RWPE2 (cell line): ENCODE measurements at regions not wholly inside any gene's neighbourhood (a gene's known extent, or its start where the extent isn't known, plus 50 kb on each side); places are given as distances from the start of the nearest gene placed in this dataset.
A peak's percentile ranks its signal among the peaks of the same experiment; 100 is the strongest.

ENCODE experiments used
- ATAC-seq: fragments of 200-7000 bp; cut with Tn5 transposase; 3 replicates; pipeline ENCODE4 v1.9.1; 2021; ENCODE audit warnings: low read depth
- DNase-seq: peaks from one replicate; pipeline ENCODE4 v3.0.0-alpha.2; 2020; ENCODE audit warnings: low spot score
- H3K27ac ChIP-seq: fragments of 450-650 bp; 2 replicates; pipeline ENCODE4 v1.5.1; 2017; ENCODE audit warnings: mild to moderate bottlenecking; ENCODE audit not compliant: poor library complexity, severe bottlenecking
- H3K27me3 ChIP-seq: fragments of 250-450 bp; sonication (Bioruptor Pico); 2 replicates; pipeline ENCODE4 v1.5.1; 2021; ENCODE audit warnings: mild to moderate bottlenecking, moderate library complexity; ENCODE audit not compliant: insufficient read depth, poor library complexity, severe bottlenecking
- H3K36me3 ChIP-seq: fragments of 250-450 bp; sonication (Bioruptor Pico); 2 replicates; pipeline ENCODE4 v1.5.1; 2020; ENCODE audit warnings: low read depth, mild to moderate bottlenecking, moderate library complexity
- H3K4me1 ChIP-seq: fragments of 250-450 bp; sonication (Bioruptor Pico); 2 replicates; pipeline ENCODE4 v1.5.1; 2021; ENCODE audit warnings: mild to moderate bottlenecking, moderate library complexity; ENCODE audit not compliant: insufficient read depth, poor library complexity, severe bottlenecking
- H3K4me3 ChIP-seq: fragments of 250-450 bp; sonication (Bioruptor Pico); 2 replicates; pipeline ENCODE4 v1.5.1; 2021; ENCODE audit warnings: mild to moderate bottlenecking, moderate library complexity; ENCODE audit not compliant: severe bottlenecking
- H3K9me3 ChIP-seq: fragments of 250-450 bp; sonication (Bioruptor Pico); 2 replicates; pipeline ENCODE4 v1.5.1; 2021; ENCODE audit warnings: mild to moderate bottlenecking, moderate library complexity; ENCODE audit not compliant: severe bottlenecking
- CTCF ChIP-seq: fragments of 450-650 bp; IDR thresholded peaks from one replicate; pipeline ENCODE4 v1.5.1; 2017; ENCODE audit warnings: mild to moderate bottlenecking, moderate library complexity; ENCODE audit not compliant: poor library complexity, severe bottlenecking

DNA sequence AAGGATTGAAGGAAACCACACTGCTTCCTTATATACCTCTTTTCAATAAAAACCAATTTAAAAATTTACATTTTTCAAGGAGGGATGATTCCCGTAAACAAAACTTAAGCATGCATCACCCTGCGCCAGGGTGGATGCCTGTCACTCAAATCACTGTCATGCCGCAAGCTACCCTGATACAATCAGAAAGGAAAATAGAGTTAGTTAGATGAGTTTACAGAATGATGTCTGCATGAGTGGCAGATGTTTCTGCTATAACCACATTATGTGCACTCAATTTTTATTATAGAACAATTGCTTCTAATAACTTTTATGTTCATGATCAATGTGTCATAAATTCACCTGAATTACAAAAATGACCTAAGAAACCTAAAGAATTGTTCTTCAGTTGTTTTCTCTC is 123.4 kb upstream of the ADGRL4 start:
- H3K27ac ChIP-seq, result no peak overlapping the region
- no peaks in the 10 kb centered on the region for H3K27me3 ChIP-seq
- no peak for TF ChIP-seq CTCF
- H3K4me3 ChIP-seq, result no peak overlapping the region
- H3K36me3 ChIP-seq, result no peaks in the 10 kb centered on the region
- DNase-seq, result no peak
- H3K4me1 ChIP-seq, result peaks cover 3% of the 10 kb centered on the region
- no peaks in the 10 kb centered on the region for H3K9me3 ChIP-seq
- ATAC-seq, result no peak

DNA sequence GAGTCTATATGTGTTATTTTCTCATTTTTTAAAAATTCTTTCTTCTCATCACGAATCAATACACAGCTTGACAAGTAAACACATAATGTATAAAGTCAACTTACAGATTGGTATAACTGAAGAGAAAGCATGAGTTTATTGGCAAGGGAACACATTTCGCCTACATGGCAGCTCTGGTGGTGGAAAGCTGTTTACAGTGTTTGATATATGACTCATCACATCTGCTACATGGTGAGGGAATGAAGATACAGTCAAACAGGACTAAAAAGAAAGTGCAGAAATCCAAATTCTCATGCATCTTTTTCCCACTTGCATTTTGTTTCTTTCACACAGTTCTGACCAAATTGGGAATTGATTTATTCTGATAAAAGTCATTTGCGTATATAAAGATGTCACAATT is 122.2 kb upstream of the ADGRL4 start:
- no peaks in the 10 kb centered on the region for H3K36me3 ChIP-seq
- TF ChIP-seq CTCF, result no peak
- peaks cover 3% of the 10 kb centered on the region for H3K4me1 ChIP-seq
- H3K27me3 ChIP-seq, result no peaks in the 10 kb centered on the region
- H3K27ac ChIP-seq, result no peak overlapping the region
- H3K9me3 ChIP-seq, result no peaks in the 10 kb centered on the region
- H3K4me3 ChIP-seq, result no peak overlapping the region
- ATAC-seq, result peak; percentile 68; the same call in 2 of the 3 replicates
- no peak for DNase-seq

GRCh38 chr1:79124756-79125155 is 118.2 kb upstream of the ADGRL4 start:
- DNase-seq (no peak), ATAC-seq (no peak)
- Histone ChIP-seq H3K9me3 (no peaks in the 10 kb centered on the region), H3K4me3 (no peak overlapping the region), H3K36me3 (no peaks in the 10 kb centered on the region), H3K27ac (no peak overlapping the region), H3K4me1 (peaks cover 3% of the 10 kb centered on the region), H3K27me3 (no peaks in the 10 kb centered on the region)
- TF ChIP-seq CTCF, result no peak

DNA sequence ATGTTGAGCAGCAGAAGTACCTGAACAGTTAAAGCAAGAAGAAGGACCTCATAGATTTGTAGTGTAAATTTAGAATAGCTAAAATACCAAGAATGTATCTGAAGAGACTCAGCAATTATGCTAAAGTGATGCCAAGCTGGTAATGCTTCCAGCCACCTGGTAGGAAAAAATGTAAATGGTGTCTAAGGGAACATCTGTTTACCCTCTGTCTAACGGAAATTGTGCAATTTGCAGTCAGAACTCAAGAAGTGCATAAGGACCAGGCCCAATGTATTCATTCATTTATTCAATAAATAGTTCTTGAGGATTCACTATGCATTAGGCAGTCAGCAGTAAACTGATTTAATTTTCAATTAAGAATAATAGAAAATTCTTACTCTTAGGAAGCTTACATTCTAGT is 116.0 kb upstream of the ADGRL4 start:
- Histone ChIP-seq H3K27me3 (no peaks in the 10 kb centered on the region), H3K27ac (no peak overlapping the region), H3K4me1 (no peaks in the 10 kb centered on the region), H3K4me3 (no peak overlapping the region), H3K36me3 (no peaks in the 10 kb centered on the region), H3K9me3 (no peaks in the 10 kb centered on the region)
- DNase-seq, result no peak
- TF ChIP-seq CTCF, result no peak
- ATAC-seq, result no peak

GRCh38 chr1:79117376-79117775 is 110.8 kb upstream of the ADGRL4 start:
- Histone ChIP-seq H3K9me3 (no peaks in the 10 kb centered on the region), H3K27me3 (no peaks in the 10 kb centered on the region), H3K4me3 (no peak overlapping the region), H3K36me3 (no peaks in the 10 kb centered on the region), H3K27ac (no peak overlapping the region), H3K4me1 (no peaks in the 10 kb centered on the region)
- TF ChIP-seq CTCF, result no peak
- ATAC-seq, result no peak
- DNase-seq, result no peak
